ENCODE measurements at regions not wholly inside any gene's neighbourhood (a gene's known extent, or its start where the extent isn't known, plus 50 kb on each side); places are given as distances from the start of the nearest gene placed in this dataset.

DNA sequence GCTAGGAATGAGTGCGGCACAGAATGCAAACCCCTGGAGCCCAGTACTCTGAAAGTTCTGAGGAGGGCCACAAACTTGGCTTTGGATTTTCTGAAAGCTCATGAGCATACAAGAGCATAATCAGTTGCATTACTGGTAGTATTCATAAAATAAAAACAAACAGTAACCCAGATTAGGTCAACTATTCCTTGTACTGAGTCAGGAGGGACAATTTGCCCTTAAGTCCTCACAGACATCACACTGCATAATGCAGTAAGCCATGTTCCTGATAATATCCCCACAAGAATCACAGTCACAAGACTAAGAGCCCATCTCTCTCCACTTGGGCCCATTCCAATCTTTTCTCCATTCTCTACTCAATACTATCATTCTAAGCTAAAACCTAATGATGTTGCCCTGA, 126.9 kb upstream of the NEIL3 start:
- no peak overlapping the region for H3K4me2 ChIP-seq (ENCODE audit: low read depth, low read length)
- ATAC-seq (no peak), FAIRE-seq (no peak), DNase-seq (ENCODE audit: low spot score) (no peak)
- no peak overlapping the region for H3K9ac ChIP-seq (ENCODE audit: insufficient read depth, low read depth, low read length)
- H3K9me3 ChIP-seq (ENCODE audit: low read length): no peaks in the 10 kb centered on the region
- TF ChIP-seq ZNF34 (CRISPR knock-in tag; IDR thresholded peaks at IDR 0.05; ENCODE audit: borderline replicate concordance) (no peak), TRAFD1 (CRISPR knock-in tag; IDR thresholded peaks at IDR 0.05; ENCODE audit: borderline replicate concordance) (no peak), ZBTB7A (CRISPR knock-in tag; IDR thresholded peaks at IDR 0.05) (no peak), ZNF382 (CRISPR knock-in tag; IDR thresholded peaks at IDR 0.05; ENCODE audit: borderline replicate concordance) (no peak), ZNF652 (CRISPR knock-in tag; IDR thresholded peaks at IDR 0.05; ENCODE audit: borderline replicate concordance, low read depth) (no peak), THYN1 (CRISPR knock-in tag; IDR thresholded peaks at IDR 0.05; ENCODE audit: borderline replicate concordance, low read depth) (no peak), CENPX (CRISPR knock-in tag; IDR thresholded peaks at IDR 0.05) (no peak), HDAC1 (CRISPR knock-in tag; IDR thresholded peaks at IDR 0.05) (no peak), BATF2 (CRISPR knock-in tag; IDR thresholded peaks at IDR 0.05) (no peak), ZNF431 (CRISPR knock-in tag; IDR thresholded peaks at IDR 0.05; ENCODE audit: borderline replicate concordance, low read depth) (no peak)
- TF ChIP-seq, protein P1, sequence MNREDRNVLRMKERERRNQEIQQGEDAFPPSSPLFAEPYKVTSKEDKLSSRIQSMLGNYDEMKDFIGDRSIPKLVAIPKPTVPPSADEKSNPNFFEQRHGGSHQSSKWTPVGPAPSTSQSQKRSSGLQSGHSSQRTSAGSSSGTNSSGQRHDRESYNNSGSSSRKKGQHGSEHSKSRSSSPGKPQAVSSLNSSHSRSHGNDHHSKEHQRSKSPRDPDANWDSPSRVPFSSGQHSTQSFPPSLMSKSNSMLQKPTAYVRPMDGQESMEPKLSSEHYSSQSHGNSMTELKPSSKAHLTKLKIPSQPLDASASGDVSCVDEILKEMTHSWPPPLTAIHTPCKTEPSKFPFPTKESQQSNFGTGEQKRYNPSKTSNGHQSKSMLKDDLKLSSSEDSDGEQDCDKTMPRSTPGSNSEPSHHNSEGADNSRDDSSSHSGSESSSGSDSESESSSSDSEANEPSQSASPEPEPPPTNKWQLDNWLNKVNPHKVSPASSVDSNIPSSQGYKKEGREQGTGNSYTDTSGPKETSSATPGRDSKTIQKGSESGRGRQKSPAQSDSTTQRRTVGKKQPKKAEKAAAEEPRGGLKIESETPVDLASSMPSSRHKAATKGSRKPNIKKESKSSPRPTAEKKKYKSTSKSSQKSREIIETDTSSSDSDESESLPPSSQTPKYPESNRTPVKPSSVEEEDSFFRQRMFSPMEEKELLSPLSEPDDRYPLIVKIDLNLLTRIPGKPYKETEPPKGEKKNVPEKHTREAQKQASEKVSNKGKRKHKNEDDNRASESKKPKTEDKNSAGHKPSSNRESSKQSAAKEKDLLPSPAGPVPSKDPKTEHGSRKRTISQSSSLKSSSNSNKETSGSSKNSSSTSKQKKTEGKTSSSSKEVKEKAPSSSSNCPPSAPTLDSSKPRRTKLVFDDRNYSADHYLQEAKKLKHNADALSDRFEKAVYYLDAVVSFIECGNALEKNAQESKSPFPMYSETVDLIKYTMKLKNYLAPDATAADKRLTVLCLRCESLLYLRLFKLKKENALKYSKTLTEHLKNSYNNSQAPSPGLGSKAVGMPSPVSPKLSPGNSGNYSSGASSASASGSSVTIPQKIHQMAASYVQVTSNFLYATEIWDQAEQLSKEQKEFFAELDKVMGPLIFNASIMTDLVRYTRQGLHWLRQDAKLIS (CRISPR knock-in tag; IDR thresholded peaks at IDR 0.05): no peak
- in situ Hi-C loops (cut with HindIII; ENCODE audit: extremely low pct_ligation_motif_present, low pct_unique_long_range_greater_than_20kb) (no loop called here), intact Hi-C loops (cut with micrococcal nuclease; ENCODE audit: unreplicated experiment) (no loop called here)
- no peaks in the 10 kb centered on the region for H3K36me3 ChIP-seq (replicated peaks in 1 of 2; ENCODE audit: control insufficient read depth in 1 of 2, insufficient read depth in 2 of 2, low read length in 2 of 2)
- H3K79me2 ChIP-seq (ENCODE audit: insufficient read depth, low read length): no peaks in the 10 kb centered on the region
- CTCF ChIA-PET (ENCODE audit: low intra/inter-chr PET ratio, low total read pairs): no interaction called here
- H3K27ac ChIP-seq (ENCODE audit: extremely low read length, insufficient read depth, low read length): no peak overlapping the region
- 4% methylated on average over 1 of the region's 1 CpG for WGBS (ENCODE audit: low lambda C conversion rate)
- H2AFZ ChIP-seq (ENCODE audit: low read length): no peak overlapping the region
- POLR2A ChIA-PET: no interaction called here
- H3K4me3 ChIP-seq (replicated peaks in 1 of 3; ENCODE audit: insufficient read depth in 1 of 3, low read depth in 2 of 3, low read length in 3 of 3): no peak overlapping the region
- no TSS peak for BruUV-seq (replicated peaks)
- no peaks in the 10 kb centered on the region for H3K27me3 ChIP-seq (ENCODE audit: control insufficient read depth in 1 of 2, insufficient read depth in 2 of 2, low read length in 2 of 2)
- no peaks in the 10 kb centered on the region for H4K20me1 ChIP-seq (ENCODE audit: insufficient read depth, low read length)
- H3K4me1 ChIP-seq (ENCODE audit: insufficient read depth, low read length): no peaks in the 10 kb centered on the region
